ENCODE measurements at regions not wholly inside any gene's neighbourhood (a gene's known extent, or its start where the extent isn't known, plus 50 kb on each side); places are given as distances from the start of the nearest gene placed in this dataset.

DNA sequence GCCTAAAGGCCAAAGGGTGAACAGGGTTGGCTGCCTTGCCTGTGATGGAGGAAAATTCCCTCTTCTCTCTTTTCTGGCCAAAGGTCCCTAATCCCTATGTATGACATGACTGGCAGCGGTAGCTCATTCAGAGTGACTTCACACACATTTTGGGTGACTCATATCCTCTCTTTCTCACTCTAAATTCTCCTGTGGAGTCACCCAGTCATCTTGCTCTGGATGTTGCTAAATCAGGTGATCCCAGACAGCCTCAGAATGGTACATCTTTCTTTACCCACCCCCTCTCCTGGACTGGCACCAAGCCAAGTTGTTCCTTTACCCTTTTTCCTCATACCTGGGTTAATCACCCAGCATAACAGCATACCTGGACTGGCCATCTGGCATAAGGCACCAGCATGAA is 77.2 kb downstream of the NEURL3 start:
- H3K4me3 Mint-ChIP-seq: peak overlapping the region; percentile 28
- no peaks in the 10 kb centered on the region for H3K79me2 ChIP-seq (ENCODE audit: low read depth)
- H3K27me3 Mint-ChIP-seq (ENCODE audit: insufficient read depth, low read depth): peaks cover 3% of the 10 kb centered on the region
- no peak overlapping the region for H3K4me2 ChIP-seq
- no peaks in the 10 kb centered on the region for H3F3A ChIP-seq (ENCODE audit: low read depth)
- no peak overlapping the region for H3K27ac Mint-ChIP-seq
- peaks cover 25% of the 10 kb centered on the region for H3K4me1 Mint-ChIP-seq
- H2AFZ ChIP-seq (replicated peaks): no peak overlapping the region
- H3K27me3 ChIP-seq: no peaks in the 10 kb centered on the region
- no peak overlapping the region for H3K9ac ChIP-seq
- no peak overlapping the region for H3K4me3 ChIP-seq
- H3K9me3 Mint-ChIP-seq: peaks cover 22% of the 10 kb centered on the region
- no peak for DNase-seq (ENCODE audit: low spot score)
- peaks cover 2% of the 10 kb centered on the region for H3K36me3 Mint-ChIP-seq
- H3K4me1 ChIP-seq: peaks cover 7% of the 10 kb centered on the region
- no peaks in the 10 kb centered on the region for H4K20me1 ChIP-seq (ENCODE audit: low read depth)
- TF ChIP-seq EZH2phosphoT487 (IDR thresholded peaks at IDR 0.05) (no peak), EZH2 (IDR thresholded peaks at IDR 0.05) (no peak)
- TF ChIP-seq, protein P1, sequence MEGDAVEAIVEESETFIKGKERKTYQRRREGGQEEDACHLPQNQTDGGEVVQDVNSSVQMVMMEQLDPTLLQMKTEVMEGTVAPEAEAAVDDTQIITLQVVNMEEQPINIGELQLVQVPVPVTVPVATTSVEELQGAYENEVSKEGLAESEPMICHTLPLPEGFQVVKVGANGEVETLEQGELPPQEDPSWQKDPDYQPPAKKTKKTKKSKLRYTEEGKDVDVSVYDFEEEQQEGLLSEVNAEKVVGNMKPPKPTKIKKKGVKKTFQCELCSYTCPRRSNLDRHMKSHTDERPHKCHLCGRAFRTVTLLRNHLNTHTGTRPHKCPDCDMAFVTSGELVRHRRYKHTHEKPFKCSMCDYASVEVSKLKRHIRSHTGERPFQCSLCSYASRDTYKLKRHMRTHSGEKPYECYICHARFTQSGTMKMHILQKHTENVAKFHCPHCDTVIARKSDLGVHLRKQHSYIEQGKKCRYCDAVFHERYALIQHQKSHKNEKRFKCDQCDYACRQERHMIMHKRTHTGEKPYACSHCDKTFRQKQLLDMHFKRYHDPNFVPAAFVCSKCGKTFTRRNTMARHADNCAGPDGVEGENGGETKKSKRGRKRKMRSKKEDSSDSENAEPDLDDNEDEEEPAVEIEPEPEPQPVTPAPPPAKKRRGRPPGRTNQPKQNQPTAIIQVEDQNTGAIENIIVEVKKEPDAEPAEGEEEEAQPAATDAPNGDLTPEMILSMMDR (IDR thresholded peaks at IDR 0.05): no peak
- H3K36me3 ChIP-seq: no peaks in the 10 kb centered on the region
- no peaks in the 10 kb centered on the region for H3K9me3 ChIP-seq (ENCODE audit: low read depth)
- H3K27ac ChIP-seq: no peak overlapping the region

DNA sequence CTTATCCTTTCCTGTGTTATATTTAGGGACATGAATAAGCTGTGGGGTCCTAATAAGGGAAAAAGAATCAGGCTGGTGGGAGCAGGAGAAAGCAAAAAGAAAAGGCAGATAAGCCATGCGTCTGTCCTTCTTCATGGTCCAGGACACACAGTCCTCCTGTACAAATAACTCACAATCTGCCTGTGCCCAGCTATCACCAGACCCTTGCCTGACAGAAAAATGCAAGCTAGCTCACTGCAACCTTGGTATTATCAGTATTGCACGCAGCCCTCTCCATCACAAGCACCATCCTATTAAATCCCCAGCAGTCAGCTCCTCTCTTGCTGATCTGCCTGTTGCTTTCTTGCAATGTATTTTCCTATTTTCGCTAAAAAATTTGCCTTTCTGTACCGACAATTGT is 78.0 kb downstream of the NEURL3 start:
- Histone ChIP-seq H3F3A (ENCODE audit: low read depth) (no peaks in the 10 kb centered on the region), H3K79me2 (ENCODE audit: low read depth) (no peaks in the 10 kb centered on the region), H3K4me2 (no peak overlapping the region), H4K20me1 (ENCODE audit: low read depth) (no peaks in the 10 kb centered on the region), H3K9ac (no peak overlapping the region), H3K9me3 (ENCODE audit: low read depth) (no peaks in the 10 kb centered on the region), H3K36me3 (no peaks in the 10 kb centered on the region), H3K27me3 (no peaks in the 10 kb centered on the region), H3K4me1 (peaks cover 7% of the 10 kb centered on the region), H2AFZ (replicated peaks) (no peak overlapping the region), H3K27ac (no peak overlapping the region), H3K4me3 (no peak overlapping the region)
- no peak for DNase-seq (ENCODE audit: low spot score)
- peaks cover 3% of the 10 kb centered on the region for H3K27me3 Mint-ChIP-seq (ENCODE audit: insufficient read depth, low read depth)
- H3K4me3 Mint-ChIP-seq: no peak overlapping the region
- H3K27ac Mint-ChIP-seq: peak overlapping the region; percentile 81
- TF ChIP-seq, protein P1 (IDR thresholded peaks at IDR 0.05): no peak
- TF ChIP-seq EZH2phosphoT487 (IDR thresholded peaks at IDR 0.05): no peak
- no peak for TF ChIP-seq EZH2 (IDR thresholded peaks at IDR 0.05)
- H3K9me3 Mint-ChIP-seq: peaks cover 25% of the 10 kb centered on the region
- peaks cover 2% of the 10 kb centered on the region for H3K36me3 Mint-ChIP-seq
- peaks cover 29% of the 10 kb centered on the region for H3K4me1 Mint-ChIP-seq

DNA sequence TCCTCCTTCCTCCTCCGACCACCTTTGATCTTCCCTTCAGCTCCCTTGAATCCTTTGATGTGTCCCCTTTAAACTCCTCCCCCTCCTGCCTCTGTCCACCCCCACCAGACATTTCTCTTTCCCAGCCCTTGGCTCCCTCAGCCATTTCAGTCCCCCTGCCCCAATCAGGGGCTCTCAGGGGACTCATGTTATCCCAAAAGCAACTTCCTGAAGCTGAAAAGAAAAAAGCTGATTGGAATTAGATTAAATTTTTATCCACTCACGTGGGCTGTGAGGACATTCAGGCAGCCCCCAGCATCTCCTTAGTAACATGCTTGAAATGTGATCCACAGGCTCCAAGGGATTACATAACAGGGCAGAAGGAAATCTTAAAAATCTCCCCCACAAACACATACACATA is 81.3 kb downstream of the NEURL3 start:
- Histone ChIP-seq H3K9me3 (ENCODE audit: low read depth) (no peaks in the 10 kb centered on the region), H3K4me2 (peak overlapping the region; percentile 6), H3K4me3 (no peak overlapping the region), H3K4me1 (peaks cover 7% of the 10 kb centered on the region), H3K9ac (no peak overlapping the region), H3K27me3 (no peaks in the 10 kb centered on the region), H3K27ac (no peak overlapping the region), H4K20me1 (ENCODE audit: low read depth) (no peaks in the 10 kb centered on the region), H3F3A (ENCODE audit: low read depth) (no peaks in the 10 kb centered on the region), H3K79me2 (ENCODE audit: low read depth) (no peaks in the 10 kb centered on the region), H3K36me3 (no peaks in the 10 kb centered on the region), H2AFZ (replicated peaks) (peak overlapping the region; percentile 90)
- Mint-ChIP-seq H3K27ac (peak overlapping the region; percentile 83), H3K9me3 (peaks cover 39% of the 10 kb centered on the region), H3K4me3 (peak overlapping the region; percentile 5), H3K27me3 (ENCODE audit: insufficient read depth, low read depth) (peaks cover 3% of the 10 kb centered on the region), H3K4me1 (peaks cover 29% of the 10 kb centered on the region), H3K36me3 (peaks cover 3% of the 10 kb centered on the region)
- no peak for TF ChIP-seq EZH2phosphoT487 (IDR thresholded peaks at IDR 0.05)
- TF ChIP-seq, protein P1 (IDR thresholded peaks at IDR 0.05): no peak
- DNase-seq (ENCODE audit: low spot score): peak; percentile 9

Data from neural progenitor cell (in vitro differentiated cells).